HEK293T (cell line): ENCODE measurements at regions not wholly inside any gene's neighbourhood (a gene's known extent, or its start where the extent isn't known, plus 50 kb on each side); places are given as distances from the start of the nearest gene placed in this dataset.

Experiments
- CTCF ChIA-PET: fragments of 350-600 bp; formaldehyde crosslinking; extraction: SDS; loops from one replicate; lab custom pipeline; 2021; ENCODE audit warnings: antibody characterized with exemption, inconsistent platforms; lab: Yijun Ruan, JAX
- POLR2A ChIA-PET: fragments of 350-600 bp; formaldehyde crosslinking; extraction: SDS; loops from one replicate; lab custom pipeline; 2020; ENCODE audit warnings: antibody characterized with exemption, inconsistent platforms; lab: Yijun Ruan, JAX
- DNase-seq: peaks from one replicate; pipeline ENCODE4 v3.0.0; 2012; ENCODE audit warnings: mixed read lengths; ENCODE audit errors: extremely low spot score
- ARNT ChIP-seq: fragments of 450-650 bp; IDR thresholded peaks from 2 replicates; pipeline ENCODE4 v1.6.1; 2017; ENCODE audit warnings: mild to moderate bottlenecking
- BHLHE40 ChIP-seq: fragments of 450-650 bp; IDR thresholded peaks from 2 replicates; pipeline ENCODE4 v1.6.1; 2016; ENCODE audit warnings: mild to moderate bottlenecking, moderate library complexity, borderline replicate concordance
- CTBP1 ChIP-seq: fragments of 450-650 bp; IDR thresholded peaks from 2 replicates; pipeline ENCODE4 v1.6.1; 2016; ENCODE audit warnings: borderline replicate concordance
- ELF4 ChIP-seq: fragments of 450-650 bp; IDR thresholded peaks from 2 replicates; pipeline ENCODE4 v1.6.1; 2017; ENCODE audit warnings: antibody characterized with exemption
- FOXA1 ChIP-seq: fragments of 450-650 bp; IDR thresholded peaks from 2 replicates; pipeline ENCODE4 v1.6.1; 2016; ENCODE audit warnings: mild to moderate bottlenecking
- FOXK2 ChIP-seq: fragments of 450-650 bp; IDR thresholded peaks from 2 replicates; pipeline ENCODE4 v1.6.1; 2016; ENCODE audit warnings: mild to moderate bottlenecking
- FOXM1 ChIP-seq: fragments of 450-650 bp; IDR thresholded peaks from 2 replicates; pipeline ENCODE4 v1.6.1; 2017; ENCODE audit warnings: mild to moderate bottlenecking, borderline replicate concordance
- HDGF ChIP-seq: fragments of 450-650 bp; IDR thresholded peaks from 2 replicates; pipeline ENCODE4 v1.6.1; 2017; ENCODE audit warnings: antibody characterized with exemption, borderline replicate concordance
- L3MBTL2 ChIP-seq: fragments of 450-650 bp; conservative IDR thresholded peaks from 2 replicates; pipeline ENCODE4 v1.6.1; 2016; ENCODE audit warnings: mild to moderate bottlenecking
- LEF1 ChIP-seq: fragments of 450-650 bp; IDR thresholded peaks from 2 replicates; pipeline ENCODE4 v1.6.1; 2017; ENCODE audit warnings: mild to moderate bottlenecking, borderline replicate concordance
- NFRKB ChIP-seq: fragments of 450-650 bp; IDR thresholded peaks from 2 replicates; pipeline ENCODE4 v1.6.1; 2016; ENCODE audit warnings: mild to moderate bottlenecking, moderate library complexity
- SP1 ChIP-seq: fragments of 450-650 bp; IDR thresholded peaks from 2 replicates; pipeline ENCODE4 v1.6.1; 2017
- SUZ12 ChIP-seq: fragments of 450-650 bp; IDR thresholded peaks from 2 replicates; pipeline ENCODE4 v1.6.1; 2016; ENCODE audit warnings: mild to moderate bottlenecking
- TARDBP ChIP-seq: fragments of 450-650 bp; IDR thresholded peaks from 2 replicates; pipeline ENCODE4 v1.6.1; 2016
- ZNF384 ChIP-seq: fragments of 450-650 bp; IDR thresholded peaks from 2 replicates; pipeline ENCODE4 v1.6.1; 2016
- TF ChIP-seq, protein P1 (sequence below): fragments of 450-650 bp; IDR thresholded peaks from 2 replicates; pipeline ENCODE4 v1.6.1; 2016

DNA sequence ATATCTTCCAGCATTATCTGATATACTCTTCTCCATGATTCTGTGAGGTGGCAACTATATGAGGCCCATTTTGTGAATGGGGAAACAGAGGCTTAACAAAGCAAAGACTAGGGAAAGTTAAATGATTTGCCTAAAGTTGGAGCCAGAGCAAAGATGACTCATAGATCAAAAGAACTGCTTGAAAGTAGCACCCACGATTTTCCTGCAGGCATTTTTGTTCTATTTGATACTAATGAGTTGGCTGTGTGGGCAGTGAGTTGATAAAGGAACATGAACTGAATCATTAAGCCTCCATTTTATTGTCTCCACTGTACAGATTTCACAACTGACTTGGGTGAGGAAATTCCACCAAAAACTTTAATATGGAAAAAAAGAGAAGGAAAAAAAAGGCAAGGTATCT lies 138.9 kb upstream of the IGFBP7 start:
- no peak for TF ChIP-seq FOXM1
- no peak for TF ChIP-seq SUZ12
- TF ChIP-seq L3MBTL2 = no peak
- TF ChIP-seq BHLHE40 = no peak
- no peak for TF ChIP-seq ARNT
- no peak for TF ChIP-seq SP1
- TF ChIP-seq TARDBP = no peak
- no peak for TF ChIP-seq ELF4
- TF ChIP-seq, protein P1, sequence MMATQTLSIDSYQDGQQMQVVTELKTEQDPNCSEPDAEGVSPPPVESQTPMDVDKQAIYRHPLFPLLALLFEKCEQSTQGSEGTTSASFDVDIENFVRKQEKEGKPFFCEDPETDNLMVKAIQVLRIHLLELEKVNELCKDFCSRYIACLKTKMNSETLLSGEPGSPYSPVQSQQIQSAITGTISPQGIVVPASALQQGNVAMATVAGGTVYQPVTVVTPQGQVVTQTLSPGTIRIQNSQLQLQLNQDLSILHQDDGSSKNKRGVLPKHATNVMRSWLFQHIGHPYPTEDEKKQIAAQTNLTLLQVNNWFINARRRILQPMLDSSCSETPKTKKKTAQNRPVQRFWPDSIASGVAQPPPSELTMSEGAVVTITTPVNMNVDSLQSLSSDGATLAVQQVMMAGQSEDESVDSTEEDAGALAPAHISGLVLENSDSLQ = no peak
- no peak for TF ChIP-seq ZNF384
- TF ChIP-seq FOXA1 = no peak
- no peak for TF ChIP-seq FOXK2
- no peak for TF ChIP-seq CTBP1
- no peak for TF ChIP-seq NFRKB
- TF ChIP-seq HDGF = no peak
- no peak for TF ChIP-seq LEF1
- ChIA-PET POLR2A (no interaction called here), CTCF (interaction anchor here (1.2 kb wide), 1 partner anchor 9 kb away, joined by 3 read pairs; no protein-coding TSS in a partner anchor)
- no peak for DNase-seq

DNA sequence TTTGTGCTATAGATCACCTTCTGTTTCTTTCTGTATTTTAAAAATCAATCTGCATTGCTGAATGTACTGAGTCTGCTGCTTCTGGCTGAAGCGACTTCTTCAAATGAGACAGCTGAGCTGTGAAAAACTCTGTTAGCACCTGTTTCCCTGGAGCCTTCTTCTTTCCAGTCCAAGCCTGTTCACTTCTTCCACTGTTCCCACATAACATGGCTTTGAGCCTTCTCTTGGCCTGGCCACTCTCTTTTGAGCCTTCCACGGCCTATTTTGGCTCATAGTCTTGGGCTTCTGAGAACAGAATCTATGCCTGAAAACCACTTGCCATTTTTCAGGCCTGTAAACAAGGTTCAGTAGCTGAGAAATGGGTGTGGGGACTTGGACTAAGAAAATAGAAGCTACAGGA lies 132.9 kb upstream of the IGFBP7 start:
- ChIA-PET POLR2A (no interaction called here), CTCF (no interaction called here)
- TF ChIP-seq CTBP1 (no peak), FOXM1 (no peak), FOXA1 (no peak), FOXK2 (no peak), HDGF (no peak), ELF4 (no peak)
- DNase-seq = no peak

DNA sequence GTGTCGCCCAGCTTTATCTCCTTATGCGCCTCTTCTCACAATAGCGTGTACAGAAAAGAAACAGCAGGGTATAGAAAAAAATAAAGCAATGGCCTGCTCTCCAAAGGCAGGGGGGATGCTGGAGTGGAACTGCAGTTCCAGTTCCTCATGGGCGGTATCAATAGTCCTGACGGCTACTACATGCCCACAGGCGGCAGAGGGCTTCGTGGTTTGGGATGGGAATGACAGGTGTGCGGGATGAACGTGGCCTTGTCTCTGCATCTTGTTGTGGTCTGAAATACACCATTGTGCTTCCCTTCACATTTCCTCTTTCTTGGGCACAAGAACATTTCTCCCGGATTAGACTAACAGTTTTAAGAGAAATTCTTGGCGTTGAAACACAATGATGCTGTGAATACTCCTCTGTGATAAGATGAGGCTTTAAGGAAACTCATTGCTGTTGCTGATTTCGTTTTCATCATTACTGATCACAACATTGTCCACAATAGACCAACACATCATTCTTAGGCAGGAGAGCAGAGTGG lies 124.1 kb upstream of the IGFBP7 start:
- ChIA-PET CTCF (no interaction called here), POLR2A (no interaction called here)

DNA sequence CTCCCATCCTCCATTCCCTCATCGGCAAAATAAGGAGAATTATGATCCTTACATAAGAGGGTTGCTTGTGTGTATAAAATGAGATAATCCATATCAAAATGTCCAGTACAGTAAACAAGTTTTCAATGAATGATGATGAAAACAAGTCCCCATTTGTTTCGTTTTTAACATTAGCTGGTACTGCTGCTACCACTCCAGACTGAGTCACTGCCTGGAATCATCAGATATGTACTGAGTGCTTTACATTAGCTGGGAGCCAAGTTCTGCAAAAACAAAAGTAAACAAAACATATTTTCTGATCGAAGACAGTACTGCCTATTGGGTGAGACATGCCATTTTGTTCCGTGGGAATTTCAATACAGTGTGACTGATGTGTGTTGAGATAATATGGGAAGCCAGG lies 123.2 kb upstream of the IGFBP7 start:
- no peak for DNase-seq
- ChIA-PET CTCF (no interaction called here), POLR2A (no interaction called here)
- TF ChIP-seq BHLHE40 (no peak), FOXM1 (no peak), SP1 (no peak), NFRKB (no peak), CTBP1 (no peak)
- TF ChIP-seq, protein P1 = no peak

More for the DNA sequence above, 124.1 kb upstream of the IGFBP7 start:
- DNase-seq = no peak
- no peak for TF ChIP-seq ARNT
- no peak for TF ChIP-seq FOXA1
- no peak for TF ChIP-seq ZNF384
- no peak for TF ChIP-seq ELF4
- TF ChIP-seq TARDBP = no peak
- no peak for TF ChIP-seq NFRKB
- TF ChIP-seq, protein P1 = no peak
- no peak for TF ChIP-seq SUZ12
- no peak for TF ChIP-seq LEF1
- TF ChIP-seq FOXK2 = no peak
- no peak for TF ChIP-seq CTBP1
- TF ChIP-seq SP1 = no peak
- no peak for TF ChIP-seq L3MBTL2
- TF ChIP-seq FOXM1 = no peak
- TF ChIP-seq HDGF = no peak
- TF ChIP-seq BHLHE40 = no peak

DNA sequence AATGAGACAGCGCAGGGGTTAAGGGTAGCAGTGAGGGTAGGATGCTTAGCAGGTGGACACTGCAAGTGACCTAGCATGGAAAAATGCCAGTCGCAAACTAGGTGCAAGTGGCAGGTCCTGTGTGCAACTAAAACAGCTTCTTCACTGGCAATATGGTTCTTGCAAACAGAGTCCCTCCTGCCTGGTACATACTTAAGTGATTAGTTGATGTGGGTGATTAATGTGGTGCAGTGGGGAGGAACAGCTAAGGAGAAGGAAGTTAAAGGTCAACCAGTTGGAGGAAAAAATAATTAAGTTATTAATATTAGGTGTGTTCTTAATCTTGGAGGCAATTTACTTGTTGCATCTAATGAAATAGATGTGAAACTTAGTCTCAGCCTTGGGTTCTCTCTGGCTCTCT lies 121.6 kb upstream of the IGFBP7 start:
- ChIA-PET CTCF (no interaction called here), POLR2A (interaction anchor here (0.6 kb wide), 1 partner anchor 423 kb away, joined by 3 read pairs; no protein-coding TSS in a partner anchor)
- no peak for DNase-seq
- TF ChIP-seq HDGF = no peak
- TF ChIP-seq SUZ12 = no peak
- no peak for TF ChIP-seq NFRKB
- TF ChIP-seq FOXA1 = no peak

DNA sequence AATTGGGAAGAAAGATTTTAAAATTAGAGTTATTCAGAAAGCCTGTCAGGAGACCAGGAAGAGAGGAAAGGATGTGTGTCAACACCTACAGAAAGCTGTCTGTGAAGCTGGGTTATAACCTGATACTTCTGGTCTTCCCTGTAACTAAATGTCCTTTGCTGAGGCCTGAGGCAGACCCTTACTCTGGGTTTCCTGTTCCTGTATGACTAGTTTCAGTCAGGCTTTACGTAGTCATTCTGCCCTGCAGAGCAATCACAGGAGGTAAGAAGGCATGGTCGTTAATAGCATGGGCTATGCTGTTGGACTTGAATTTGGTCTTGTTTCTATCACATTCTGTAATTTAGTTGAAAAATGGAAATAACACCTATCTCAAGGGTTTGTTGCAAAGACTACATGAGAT lies 110.5 kb upstream of the IGFBP7 start:
- POLR2A ChIA-PET = no interaction called here

More for the DNA sequence above, 110.5 kb upstream of the IGFBP7 start:
- CTCF ChIA-PET = no interaction called here
- no peak for DNase-seq
- TF ChIP-seq SP1 = no peak
- no peak for TF ChIP-seq SUZ12
- TF ChIP-seq ZNF384 = no peak
- no peak for TF ChIP-seq HDGF
- TF ChIP-seq TARDBP = no peak
- TF ChIP-seq, protein P1 = no peak
- TF ChIP-seq ARNT = no peak
- TF ChIP-seq BHLHE40 = no peak
- no peak for TF ChIP-seq ELF4
- TF ChIP-seq LEF1 = no peak
- TF ChIP-seq L3MBTL2 = no peak
- no peak for TF ChIP-seq NFRKB
- no peak for TF ChIP-seq CTBP1
- no peak for TF ChIP-seq FOXM1
- no peak for TF ChIP-seq FOXK2
- TF ChIP-seq FOXA1 = no peak
